ENCODE measurements at regions not wholly inside any gene's neighbourhood (a gene's known extent, or its start where the extent isn't known, plus 50 kb on each side); places are given as distances from the start of the nearest gene placed in this dataset.

DNA sequence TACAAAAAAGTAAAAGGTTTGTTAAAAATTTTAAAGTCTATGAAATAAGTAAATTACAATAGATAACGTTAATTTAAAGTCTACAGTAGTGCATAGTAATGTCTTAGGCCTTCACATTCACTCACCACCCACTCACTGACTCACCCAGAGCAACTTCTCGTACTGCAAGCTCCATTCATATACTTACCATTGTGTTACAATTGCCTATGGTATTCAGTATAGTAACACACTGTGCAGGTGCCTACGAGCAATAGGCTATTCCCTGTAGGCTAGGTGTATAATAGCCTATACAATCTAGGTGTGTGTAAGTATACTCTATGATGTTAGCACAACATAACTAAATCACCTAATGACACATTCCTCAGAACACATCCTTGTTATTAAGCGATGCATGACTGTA lies 435.3 kb upstream of the TMTC1 start:
- TF ChIP-seq, protein P1, sequence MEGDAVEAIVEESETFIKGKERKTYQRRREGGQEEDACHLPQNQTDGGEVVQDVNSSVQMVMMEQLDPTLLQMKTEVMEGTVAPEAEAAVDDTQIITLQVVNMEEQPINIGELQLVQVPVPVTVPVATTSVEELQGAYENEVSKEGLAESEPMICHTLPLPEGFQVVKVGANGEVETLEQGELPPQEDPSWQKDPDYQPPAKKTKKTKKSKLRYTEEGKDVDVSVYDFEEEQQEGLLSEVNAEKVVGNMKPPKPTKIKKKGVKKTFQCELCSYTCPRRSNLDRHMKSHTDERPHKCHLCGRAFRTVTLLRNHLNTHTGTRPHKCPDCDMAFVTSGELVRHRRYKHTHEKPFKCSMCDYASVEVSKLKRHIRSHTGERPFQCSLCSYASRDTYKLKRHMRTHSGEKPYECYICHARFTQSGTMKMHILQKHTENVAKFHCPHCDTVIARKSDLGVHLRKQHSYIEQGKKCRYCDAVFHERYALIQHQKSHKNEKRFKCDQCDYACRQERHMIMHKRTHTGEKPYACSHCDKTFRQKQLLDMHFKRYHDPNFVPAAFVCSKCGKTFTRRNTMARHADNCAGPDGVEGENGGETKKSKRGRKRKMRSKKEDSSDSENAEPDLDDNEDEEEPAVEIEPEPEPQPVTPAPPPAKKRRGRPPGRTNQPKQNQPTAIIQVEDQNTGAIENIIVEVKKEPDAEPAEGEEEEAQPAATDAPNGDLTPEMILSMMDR (IDR thresholded peaks at IDR 0.05; ENCODE audit: extremely low read depth, missing control alignments): no peak
- no peak for DNase-seq (ENCODE audit: low spot score)

DNA sequence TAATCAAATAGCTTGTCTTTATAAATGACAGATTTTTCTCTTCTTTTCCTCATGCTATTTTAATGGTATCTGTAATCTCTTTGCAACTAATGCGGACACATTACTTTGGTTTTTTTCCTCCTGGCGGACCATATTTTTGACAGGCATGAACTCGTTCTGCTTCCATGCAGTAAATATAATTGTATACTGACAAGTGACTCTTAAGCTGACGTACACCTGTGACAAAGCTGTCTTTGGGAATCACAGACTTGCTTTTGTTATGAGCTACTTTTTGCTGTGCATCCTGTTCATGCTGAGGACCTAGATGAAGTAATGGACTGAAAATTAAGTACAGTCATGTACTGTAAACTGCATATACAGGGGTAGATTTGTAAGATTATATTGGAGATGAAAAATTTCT lies 434.3 kb upstream of the TMTC1 start:
- no peak for DNase-seq (ENCODE audit: low spot score)
- TF ChIP-seq, protein P1 (IDR thresholded peaks at IDR 0.05; ENCODE audit: extremely low read depth, missing control alignments): no peak

DNA sequence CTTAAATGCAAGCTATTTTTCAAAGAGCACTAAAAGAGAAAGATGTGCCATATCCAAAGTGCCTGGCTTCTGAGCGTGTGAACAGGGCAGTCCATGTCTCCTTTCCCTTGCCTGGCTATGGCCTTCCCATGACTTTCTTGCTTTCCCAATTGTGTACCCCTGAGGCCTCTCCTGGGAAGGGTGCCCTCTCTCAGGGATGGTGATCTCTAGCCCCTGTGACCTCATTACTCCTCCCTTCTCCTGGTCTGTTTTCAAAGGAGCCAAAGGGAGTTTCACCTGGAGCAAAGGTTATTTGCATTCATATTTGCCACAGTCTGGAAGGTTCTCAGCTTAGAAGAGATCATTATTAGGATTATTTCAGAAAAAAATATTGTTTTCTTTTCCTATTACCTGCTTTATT lies 429.4 kb upstream of the TMTC1 start:
- DNase-seq (ENCODE audit: low spot score): no peak
- TF ChIP-seq, protein P1 (IDR thresholded peaks at IDR 0.05; ENCODE audit: extremely low read depth, missing control alignments): no peak

DNA sequence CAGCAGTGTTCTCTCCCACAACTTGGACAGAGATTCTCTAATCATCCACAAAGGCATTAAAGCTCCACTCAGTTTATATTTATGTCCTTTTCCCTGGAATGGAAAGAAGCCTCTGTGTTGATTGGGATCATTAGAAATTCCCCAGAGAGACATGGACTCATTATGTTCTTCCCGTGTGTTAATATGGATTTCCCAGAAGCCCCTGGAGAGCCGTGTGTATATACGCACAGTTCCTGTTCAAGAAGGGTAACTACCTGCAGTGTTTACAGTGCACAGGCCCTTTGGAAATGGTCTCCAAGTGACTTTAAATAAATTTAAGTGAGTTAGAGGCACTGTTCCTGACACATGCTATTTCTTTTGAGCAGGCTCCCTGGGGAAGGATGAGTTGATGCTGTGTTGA lies 428.0 kb upstream of the TMTC1 start:
- DNase-seq (ENCODE audit: low spot score): no peak
- TF ChIP-seq, protein P1 (IDR thresholded peaks at IDR 0.05; ENCODE audit: extremely low read depth, missing control alignments): no peak

DNA sequence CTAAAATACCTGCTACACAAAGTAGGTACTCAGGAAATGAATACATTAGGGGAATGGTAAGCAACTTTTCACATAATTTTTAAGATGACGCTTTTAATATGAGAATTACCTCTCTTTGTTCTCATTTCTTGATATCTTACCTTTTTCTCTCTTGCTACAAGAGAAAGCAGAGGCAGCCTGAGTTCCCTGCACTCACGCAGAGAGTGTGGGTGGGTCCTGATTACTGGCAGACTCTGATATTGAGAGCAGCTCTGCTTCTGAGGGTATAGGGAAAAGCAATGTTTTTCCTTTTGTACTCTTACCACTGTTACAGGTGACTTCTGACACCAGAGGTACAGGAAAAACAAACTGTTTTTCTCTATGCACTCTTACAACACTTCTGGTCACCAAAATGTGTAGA lies 420.2 kb upstream of the TMTC1 start:
- TF ChIP-seq, protein P1 (IDR thresholded peaks at IDR 0.05; ENCODE audit: extremely low read depth, missing control alignments): no peak
- DNase-seq (ENCODE audit: low spot score): no peak

DNA sequence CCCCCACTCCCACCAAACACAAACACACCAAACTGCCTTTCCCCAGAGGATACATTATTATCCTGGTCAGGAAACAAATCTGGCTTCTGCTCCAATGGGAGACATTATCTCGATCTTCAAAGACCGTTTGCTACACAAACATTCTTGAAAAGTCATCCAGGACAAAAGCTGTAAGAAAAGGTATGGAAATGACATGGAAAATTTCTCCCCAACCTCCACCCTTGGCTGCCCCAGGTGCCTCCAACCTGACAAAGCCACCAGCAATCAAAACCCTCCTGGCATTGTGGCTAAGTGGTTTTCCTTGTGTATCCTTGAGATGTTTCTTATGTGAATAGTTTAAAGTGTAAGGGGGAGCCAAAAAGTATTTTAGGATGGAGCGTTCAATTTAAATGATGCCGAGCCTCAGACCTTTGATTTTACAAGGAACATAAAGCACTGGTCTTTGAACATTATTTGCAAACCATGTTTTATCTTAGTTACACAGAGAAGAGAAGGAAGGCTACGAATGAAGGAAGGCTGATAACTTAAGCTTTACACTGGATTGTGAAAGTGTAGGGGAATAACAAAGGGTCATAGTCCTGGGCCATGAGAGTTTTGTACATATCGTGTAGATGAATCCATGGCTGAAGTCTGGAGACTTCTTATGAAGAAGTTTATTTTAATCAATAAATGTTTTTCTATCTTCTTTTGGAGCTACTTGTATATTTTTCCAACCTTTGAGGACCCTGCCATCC lies 418.9 kb upstream of the TMTC1 start:
- no peak for DNase-seq (ENCODE audit: low spot score)
- TF ChIP-seq, protein P1 (IDR thresholded peaks at IDR 0.05; ENCODE audit: extremely low read depth, missing control alignments): no peak

DNA sequence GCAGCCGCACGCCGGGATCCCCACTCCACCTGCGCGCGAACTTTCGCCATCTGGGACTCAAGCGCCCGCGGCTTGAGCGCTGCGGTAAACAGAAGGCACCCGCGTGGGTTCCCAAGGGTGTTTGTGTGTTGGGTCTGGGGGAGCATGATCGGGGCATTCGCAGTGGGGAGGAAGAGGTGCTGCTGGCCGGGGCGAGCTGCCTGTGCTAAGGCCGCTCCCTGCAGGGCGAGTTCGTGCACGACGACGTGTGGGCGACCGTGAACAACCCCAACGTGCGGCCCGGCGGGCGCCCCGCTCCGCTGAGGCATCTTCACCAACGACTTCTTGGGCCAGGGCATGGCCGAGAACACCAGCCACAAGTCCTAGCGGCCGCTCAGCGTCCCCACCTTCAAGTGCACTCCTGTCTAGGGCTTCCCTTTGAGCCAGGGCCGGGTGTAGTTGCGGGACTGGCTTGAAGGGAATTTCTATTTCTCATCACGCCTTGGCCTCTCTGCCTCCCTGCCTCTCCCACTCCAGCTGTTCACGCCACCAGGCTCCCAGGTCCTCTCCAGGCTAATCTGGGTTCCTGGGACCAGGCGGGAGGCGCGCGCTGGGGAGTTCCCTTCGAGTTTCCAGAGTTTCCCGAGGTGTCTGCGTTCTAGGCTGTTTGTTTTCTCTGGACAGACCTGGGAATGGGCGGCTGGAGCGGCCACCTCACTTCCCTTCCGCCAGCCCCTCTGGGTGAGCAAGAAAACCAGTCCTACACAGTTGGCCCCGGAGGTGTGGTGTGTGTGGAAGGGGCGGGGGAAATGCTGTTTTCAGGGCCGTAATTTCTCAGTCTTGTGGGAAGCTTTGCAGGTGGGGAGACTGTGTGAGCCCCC lies 417.8 kb upstream of the TMTC1 start:
- DNase-seq (ENCODE audit: low spot score): no peak
- TF ChIP-seq, protein P1 (IDR thresholded peaks at IDR 0.05; ENCODE audit: extremely low read depth, missing control alignments): no peak

Data from GM20000 (cell line).